ENCODE measurements at regions not wholly inside any gene's neighbourhood (a gene's known extent, or its start where the extent isn't known, plus 50 kb on each side); places are given as distances from the start of the nearest gene placed in this dataset.

GRCh38 chr2:236636714-236637470, 67.3 kb downstream of the ACKR3 start:
- no peak overlapping the region for H3K4me3 Mint-ChIP-seq (ENCODE audit: unreplicated experiment)
- H3K36me3 Mint-ChIP-seq (ENCODE audit: unreplicated experiment) = peaks cover 3% of the 10 kb centered on the region
- peaks cover 19% of the 10 kb centered on the region for H3K27me3 Mint-ChIP-seq (ENCODE audit: unreplicated experiment)
- H3K27ac Mint-ChIP-seq (ENCODE audit: unreplicated experiment) = no peak overlapping the region
- H3K4me1 Mint-ChIP-seq (ENCODE audit: unreplicated experiment) = peaks cover 8% of the 10 kb centered on the region
- no peaks in the 10 kb centered on the region for H3K9me3 Mint-ChIP-seq (ENCODE audit: unreplicated experiment)
- peak; percentile 60 for DNase-seq (ENCODE audit: extremely low spot score, unreplicated experiment)
- no peak for TF ChIP-seq CTCF (IDR thresholded peaks at IDR 0.05)

GRCh38 chr2:236637686-236638569, 68.3 kb downstream of the ACKR3 start:
- Mint-ChIP-seq H3K4me1 (ENCODE audit: unreplicated experiment) (peaks cover 19% of the 10 kb centered on the region), H3K27me3 (ENCODE audit: unreplicated experiment) (peaks cover 11% of the 10 kb centered on the region), H3K36me3 (ENCODE audit: unreplicated experiment) (peaks cover 3% of the 10 kb centered on the region), H3K4me3 (ENCODE audit: unreplicated experiment) (no peak overlapping the region), H3K9me3 (ENCODE audit: unreplicated experiment) (no peaks in the 10 kb centered on the region), H3K27ac (ENCODE audit: unreplicated experiment) (no peak overlapping the region)
- TF ChIP-seq CTCF (IDR thresholded peaks at IDR 0.05) = no peak
- peak; percentile 56 for DNase-seq (ENCODE audit: extremely low spot score, unreplicated experiment)

GRCh38 chr2:236638707-236639106, 69.1 kb downstream of the ACKR3 start:
- no peak overlapping the region for H3K4me3 Mint-ChIP-seq (ENCODE audit: unreplicated experiment)
- H3K36me3 Mint-ChIP-seq (ENCODE audit: unreplicated experiment) = peaks cover 3% of the 10 kb centered on the region
- peak; percentile 65 for DNase-seq (ENCODE audit: extremely low spot score, unreplicated experiment)
- peaks cover 6% of the 10 kb centered on the region for H3K27me3 Mint-ChIP-seq (ENCODE audit: unreplicated experiment)
- no peak for TF ChIP-seq CTCF (IDR thresholded peaks at IDR 0.05)
- H3K9me3 Mint-ChIP-seq (ENCODE audit: unreplicated experiment) = no peaks in the 10 kb centered on the region
- no peak overlapping the region for H3K27ac Mint-ChIP-seq (ENCODE audit: unreplicated experiment)
- H3K4me1 Mint-ChIP-seq (ENCODE audit: unreplicated experiment) = peaks cover 26% of the 10 kb centered on the region

- Mint-ChIP-seq H3K9me3 (ENCODE audit: unreplicated experiment) (no peaks in the 10 kb centered on the region), H3K4me1 (ENCODE audit: unreplicated experiment) (peaks cover 27% of the 10 kb centered on the region), H3K36me3 (ENCODE audit: unreplicated experiment) (peaks cover 3% of the 10 kb centered on the region), H3K27ac (ENCODE audit: unreplicated experiment) (no peak overlapping the region), H3K4me3 (ENCODE audit: unreplicated experiment) (no peak overlapping the region), H3K27me3 (ENCODE audit: unreplicated experiment) (peaks cover 2% of the 10 kb centered on the region)
- TF ChIP-seq CTCF (IDR thresholded peaks at IDR 0.05) = no peak
- no peak for DNase-seq (ENCODE audit: extremely low spot score, unreplicated experiment)
Measured at GRCh38 chr2:236639461-236640235, 70.0 kb downstream of the ACKR3 start.

Measured in osteocyte (in vitro differentiated cells).